Vagina (tissue), 2 donors: ENCODE measurements at regions not wholly inside any gene's neighbourhood (a gene's known extent, or its start where the extent isn't known, plus 50 kb on each side); places are given as distances from the start of the nearest gene placed in this dataset.

Source experiments
- CTCF ChIP-seq, 3 experiments: fragments of 450-650 bp in 2 of 3; fragments of 200-600 bp in 1 of 3; sonication (generic) in 1 of 3; IDR thresholded peaks; one replicate each; pipeline ENCODE4 v1.5.1; 2017 to 2019; ENCODE audit warnings: antibody characterized with exemption in 3 of 3, mild to moderate bottlenecking in 2 of 3, moderate library complexity in 2 of 3
- POLR2A ChIP-seq, 2 donors: fragments of 450-650 bp; IDR thresholded peaks; one replicate each; pipeline ENCODE4 v1.6.1; 2017; ENCODE audit warnings: antibody characterized with exemption in 2 of 2, mild to moderate bottlenecking in 2 of 2, moderate library complexity in 2 of 2

DNA sequence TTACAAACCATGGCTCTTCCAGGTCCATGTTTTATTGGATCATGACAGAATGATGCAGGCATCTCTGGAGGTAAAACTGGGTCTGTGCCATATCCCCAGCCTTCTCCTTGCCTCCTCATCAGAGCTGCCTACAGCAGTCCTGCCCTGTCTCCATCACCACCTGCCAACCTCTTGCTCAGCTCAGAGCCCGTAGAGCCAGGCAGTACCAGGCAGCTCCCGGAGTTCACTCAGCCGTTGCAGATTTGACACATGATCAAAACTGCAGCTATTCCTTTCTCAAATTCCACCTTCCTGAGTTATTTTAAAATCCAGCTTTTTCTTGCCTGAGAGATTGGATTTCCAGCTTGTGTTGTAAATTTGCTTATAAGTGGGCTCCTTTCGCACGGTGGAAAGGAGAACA is 218.2 kb upstream of the CELF4 start:
- TF ChIP-seq POLR2A (IDR thresholded peaks at IDR 0.05): no peak
- TF ChIP-seq CTCF (IDR thresholded peaks at IDR 0.05): no peak
